ENCODE measurements at regions not wholly inside any gene's neighbourhood (a gene's known extent, or its start where the extent isn't known, plus 50 kb on each side); places are given as distances from the start of the nearest gene placed in this dataset.

GRCh38 chr15:29324746-29325145 lies 55.1 kb upstream of the NSMCE3 start:
- no peak overlapping the region for H3K4me3 ChIP-seq (ENCODE audit: low read depth, low read length)
- H3K36me3 ChIP-seq (ENCODE audit: control insufficient read depth, insufficient read depth, low read length), result no peaks in the 10 kb centered on the region
- H3K9me3 ChIP-seq (ENCODE audit: control insufficient read depth in 2 of 2, low read length in 2 of 2), result peaks cover 7% of the 10 kb centered on the region in 2 experiments
- Mint-ChIP-seq H3K4me1 (no peaks in the 10 kb centered on the region), H3K27ac (no peak overlapping the region), H3K4me3 (no peak overlapping the region), H3K9me3 (peaks cover 3 to 35% (median 13%) of the 10 kb centered on the region in 7 donors), H3K36me3 (peaks cover 4% of the 10 kb centered on the region), H3K27me3 (peaks cover 9% of the 10 kb centered on the region)
- no peak overlapping the region for H3K27ac ChIP-seq (ENCODE audit: insufficient read depth, low read length, poor library complexity, severe bottlenecking)
- DNase-seq, result no peak
- ATAC-seq (ENCODE audit: low read depth in 2 of 2), result no peak
- H3K27me3 ChIP-seq (ENCODE audit: control insufficient read depth, insufficient read depth, low read length), result no peaks in the 10 kb centered on the region
- no peaks in the 10 kb centered on the region for H3K4me1 ChIP-seq (ENCODE audit: control insufficient read depth, insufficient read depth, low read length, poor library complexity, severe bottlenecking)

GRCh38 chr15:29323557-29323956 lies 53.9 kb upstream of the NSMCE3 start:
- peaks cover 3 to 35% (median 13%) of the 10 kb centered on the region in 7 donors for H3K9me3 Mint-ChIP-seq
- Histone ChIP-seq H3K9me3 (ENCODE audit: control insufficient read depth in 2 of 2, low read length in 2 of 2) (peaks cover 7% of the 10 kb centered on the region in 2 experiments), H3K4me3 (ENCODE audit: low read depth, low read length) (no peak overlapping the region), H3K27me3 (ENCODE audit: control insufficient read depth, insufficient read depth, low read length) (no peaks in the 10 kb centered on the region), H3K4me1 (ENCODE audit: control insufficient read depth, insufficient read depth, low read length, poor library complexity, severe bottlenecking) (no peaks in the 10 kb centered on the region), H3K27ac (ENCODE audit: insufficient read depth, low read length, poor library complexity, severe bottlenecking) (no peak overlapping the region), H3K36me3 (ENCODE audit: control insufficient read depth, insufficient read depth, low read length) (no peaks in the 10 kb centered on the region)
- H3K4me3 Mint-ChIP-seq, result no peak overlapping the region
- H3K27ac Mint-ChIP-seq, result no peak overlapping the region
- DNase-seq (no peak), ATAC-seq (ENCODE audit: low read depth in 2 of 2) (no peak)
- peaks cover 9% of the 10 kb centered on the region for H3K27me3 Mint-ChIP-seq
- H3K36me3 Mint-ChIP-seq, result peaks cover 4% of the 10 kb centered on the region
- H3K4me1 Mint-ChIP-seq, result no peaks in the 10 kb centered on the region

GRCh38 chr15:29322415-29322814 lies 52.8 kb upstream of the NSMCE3 start:
- peaks cover 9% of the 10 kb centered on the region for H3K27me3 Mint-ChIP-seq
- peak overlapping the region in 1 of 4 donors; percentile 17 for H3K4me3 Mint-ChIP-seq
- ATAC-seq (ENCODE audit: low read depth in 2 of 2), result no peak
- no peaks in the 10 kb centered on the region for H3K36me3 ChIP-seq (ENCODE audit: control insufficient read depth, insufficient read depth, low read length)
- no peak overlapping the region for H3K27ac ChIP-seq (ENCODE audit: insufficient read depth, low read length, poor library complexity, severe bottlenecking)
- H3K36me3 Mint-ChIP-seq, result peaks cover 4% of the 10 kb centered on the region
- no peaks in the 10 kb centered on the region for H3K4me1 ChIP-seq (ENCODE audit: control insufficient read depth, insufficient read depth, low read length, poor library complexity, severe bottlenecking)
- no peaks in the 10 kb centered on the region for H3K27me3 ChIP-seq (ENCODE audit: control insufficient read depth, insufficient read depth, low read length)
- no peak overlapping the region for H3K4me3 ChIP-seq (ENCODE audit: low read depth, low read length)
- no peaks in the 10 kb centered on the region for H3K4me1 Mint-ChIP-seq
- H3K27ac Mint-ChIP-seq, result no peak overlapping the region
- H3K9me3 Mint-ChIP-seq, result peaks cover 3 to 35% (median 10%) of the 10 kb centered on the region in 7 donors
- DNase-seq, result no peak
- H3K9me3 ChIP-seq (ENCODE audit: control insufficient read depth in 2 of 2, low read length in 2 of 2), result peaks cover 7 to 8% of the 10 kb centered on the region in 2 experiments

GRCh38 chr15:29320420-29320819 lies 50.8 kb upstream of the NSMCE3 start:
- peaks cover 0 to 21% (median 4%) of the 10 kb centered on the region in 7 donors for H3K9me3 Mint-ChIP-seq
- ATAC-seq (ENCODE audit: low read depth in 2 of 2) (no peak), DNase-seq (no peak)
- peaks cover 9% of the 10 kb centered on the region for H3K27me3 Mint-ChIP-seq
- no peak overlapping the region for H3K27ac Mint-ChIP-seq
- no peaks in the 10 kb centered on the region for H3K4me1 Mint-ChIP-seq
- H3K36me3 Mint-ChIP-seq, result no peaks in the 10 kb centered on the region
- H3K36me3 ChIP-seq (ENCODE audit: control insufficient read depth, insufficient read depth, low read length), result no peaks in the 10 kb centered on the region
- H3K27ac ChIP-seq (ENCODE audit: insufficient read depth, low read length, poor library complexity, severe bottlenecking), result no peak overlapping the region
- no peaks in the 10 kb centered on the region for H3K4me1 ChIP-seq (ENCODE audit: control insufficient read depth, insufficient read depth, low read length, poor library complexity, severe bottlenecking)
- H3K27me3 ChIP-seq (ENCODE audit: control insufficient read depth, insufficient read depth, low read length), result no peaks in the 10 kb centered on the region
- H3K9me3 ChIP-seq (ENCODE audit: control insufficient read depth in 2 of 2, low read length in 2 of 2), result peaks cover 0 to 1% of the 10 kb centered on the region in 2 experiments
- no peak overlapping the region for H3K4me3 Mint-ChIP-seq
- H3K4me3 ChIP-seq (ENCODE audit: low read depth, low read length), result no peak overlapping the region

GRCh38 chr15:29319823-29320222 lies 50.2 kb upstream of the NSMCE3 start:
- ATAC-seq (ENCODE audit: low read depth in 2 of 2) (no peak), DNase-seq (no peak)
- Mint-ChIP-seq H3K4me3 (no peak overlapping the region), H3K27me3 (peaks cover 9% of the 10 kb centered on the region), H3K36me3 (no peaks in the 10 kb centered on the region), H3K9me3 (peaks cover 0 to 15% (median 4%) of the 10 kb centered on the region in 7 donors), H3K27ac (no peak overlapping the region), H3K4me1 (no peaks in the 10 kb centered on the region)
- Histone ChIP-seq H3K4me1 (ENCODE audit: control insufficient read depth, insufficient read depth, low read length, poor library complexity, severe bottlenecking) (no peaks in the 10 kb centered on the region), H3K27me3 (ENCODE audit: control insufficient read depth, insufficient read depth, low read length) (no peaks in the 10 kb centered on the region), H3K4me3 (ENCODE audit: low read depth, low read length) (no peak overlapping the region), H3K36me3 (ENCODE audit: control insufficient read depth, insufficient read depth, low read length) (no peaks in the 10 kb centered on the region), H3K9me3 (ENCODE audit: control insufficient read depth in 2 of 2, low read length in 2 of 2) (peaks cover 0 to 1% of the 10 kb centered on the region in 2 experiments), H3K27ac (ENCODE audit: insufficient read depth, low read length, poor library complexity, severe bottlenecking) (no peak overlapping the region)
